HG02623 (cell line): ENCODE measurements at regions not wholly inside any gene's neighbourhood (a gene's known extent, or its start where the extent isn't known, plus 50 kb on each side); places are given as distances from the start of the nearest gene placed in this dataset.
"Not testable (repeated sequence)": the region's sequence is repeated elsewhere in the genome, so short reads cannot be mapped to it uniquely, and the experiment has no call there.

ENCODE experiments used
- ATAC-seq: cut with Tn5 transposase; IDR thresholded peaks from one replicate; pipeline ENCODE4 v1.9.1; 2021; ENCODE audit warnings: moderate library complexity; ENCODE audit not compliant: unreplicated experiment

DNA sequence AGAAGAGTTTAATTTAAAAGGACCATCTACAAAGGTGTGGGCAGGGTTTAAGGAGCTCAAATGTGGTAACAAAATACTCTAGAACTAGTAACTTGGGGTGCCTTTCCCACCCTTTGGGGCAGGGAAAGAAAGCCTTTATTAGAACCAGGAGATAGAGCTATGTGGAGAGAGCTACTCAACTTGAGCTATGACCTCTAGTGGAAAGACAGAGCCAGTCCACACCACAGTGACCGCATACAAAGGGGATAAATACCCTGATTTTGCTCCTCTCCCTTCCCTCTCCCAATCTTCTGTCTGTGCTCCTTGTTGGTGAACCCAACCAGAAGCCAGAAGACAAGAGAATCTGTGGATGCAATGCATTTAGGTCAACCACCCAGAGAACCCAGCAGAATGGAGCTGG, 54.4 kb upstream of the JAK1 start:
- no peak for ATAC-seq

GRCh38 chr1:65021795-65022194, 55.4 kb upstream of the JAK1 start:
- no peak for ATAC-seq

GRCh38 chr1:65022216-65022615, 55.9 kb upstream of the JAK1 start:
- no peak for ATAC-seq

DNA sequence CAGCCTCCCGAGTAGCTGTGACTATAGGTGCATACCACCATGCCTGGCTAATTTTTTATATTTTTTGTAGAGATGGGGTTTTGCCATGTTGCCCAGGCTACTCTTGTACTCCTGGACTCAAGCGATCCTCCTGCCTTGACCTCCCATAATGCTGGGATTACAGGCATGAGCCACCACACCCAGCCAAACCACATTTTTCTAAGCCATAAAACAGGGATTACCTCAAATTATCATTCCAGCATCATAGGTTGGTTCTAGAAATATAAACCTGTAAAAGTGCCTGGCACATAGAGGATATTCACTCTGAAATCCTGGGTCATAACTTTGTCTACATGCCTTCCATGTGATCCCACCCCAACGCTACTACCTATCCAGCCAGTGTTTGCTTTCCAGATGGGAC, 59.4 kb upstream of the JAK1 start:
- ATAC-seq = no peak

- ATAC-seq = no peak
These were observed 59.9 kb upstream of the JAK1 start for GRCh38 chr1:65026235-65026634.

- no peak for ATAC-seq
These were observed 61.5 kb upstream of the JAK1 start for GRCh38 chr1:65027666-65028358.

DNA sequence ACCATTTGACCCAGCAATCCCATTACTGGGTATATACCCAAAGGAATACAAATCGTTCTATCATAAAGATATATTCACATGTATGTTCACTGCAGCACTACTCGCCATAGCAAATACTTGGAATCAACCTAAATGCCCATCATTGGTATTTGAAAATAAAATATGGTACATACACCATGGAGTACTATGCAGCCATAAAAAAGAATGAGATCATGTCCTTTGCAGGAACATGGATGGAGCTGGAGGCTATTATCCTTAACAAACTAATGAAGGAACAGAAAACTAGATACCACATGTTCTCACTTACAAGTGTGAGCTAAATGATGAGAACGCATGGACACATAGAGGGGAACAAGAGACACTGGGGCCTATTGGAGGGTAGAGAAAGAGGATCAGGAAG, 63.1 kb upstream of the JAK1 start:
- not testable (repeated sequence) for ATAC-seq

GRCh38 chr1:65034879-65035278, 68.5 kb upstream of the JAK1 start:
- not testable (repeated sequence) for ATAC-seq

- ATAC-seq = no peak
These were observed 70.3 kb upstream of the JAK1 start for GRCh38 chr1:65036570-65037051.

GRCh38 chr1:65039066-65039465, 72.7 kb upstream of the JAK1 start:
- ATAC-seq = no peak

DNA sequence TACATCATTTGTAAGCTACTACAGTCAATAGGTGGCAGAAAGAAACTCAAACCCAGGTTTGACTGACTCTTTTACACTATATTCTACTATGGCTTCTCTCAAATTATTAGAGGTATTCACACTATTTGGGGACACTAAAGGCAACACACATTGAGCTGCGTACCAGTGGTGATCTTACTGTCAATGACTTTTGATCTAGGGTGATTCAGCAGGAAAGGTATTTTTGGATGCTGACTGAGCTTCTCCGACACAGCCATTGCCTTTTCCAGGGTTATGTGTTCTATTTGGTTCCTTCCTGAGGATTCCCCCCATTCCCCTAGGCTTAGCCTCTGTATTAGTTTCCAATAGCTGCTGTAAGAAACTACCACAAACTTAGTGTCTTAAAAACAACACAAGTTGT, 73.2 kb upstream of the JAK1 start:
- no peak for ATAC-seq

- ATAC-seq = no peak
These were observed 76.1 kb upstream of the JAK1 start for GRCh38 chr1:65042467-65042866.

DNA sequence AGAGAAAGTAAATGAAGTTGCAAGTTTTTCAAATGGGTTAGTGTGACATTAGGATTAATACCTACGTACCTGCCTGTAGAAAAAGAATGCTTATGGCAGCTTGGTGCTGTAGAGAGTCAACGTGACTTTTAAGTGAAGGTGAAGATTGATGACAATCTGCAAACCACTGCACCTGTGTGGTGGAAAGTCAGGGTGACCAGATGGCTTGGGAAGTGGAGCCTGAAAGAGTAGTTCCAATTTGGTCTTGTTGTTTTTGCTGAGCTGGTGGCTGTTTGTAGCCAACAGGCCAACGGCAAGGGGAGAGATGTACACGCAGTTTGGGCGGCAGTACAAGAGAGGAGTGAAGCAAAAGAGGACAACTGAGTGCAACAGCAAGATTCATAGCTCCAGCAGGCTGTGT, 78.1 kb upstream of the JAK1 start:
- ATAC-seq = no peak

GRCh38 chr1:65045022-65045817, 78.9 kb upstream of the JAK1 start:
- ATAC-seq = no peak

DNA sequence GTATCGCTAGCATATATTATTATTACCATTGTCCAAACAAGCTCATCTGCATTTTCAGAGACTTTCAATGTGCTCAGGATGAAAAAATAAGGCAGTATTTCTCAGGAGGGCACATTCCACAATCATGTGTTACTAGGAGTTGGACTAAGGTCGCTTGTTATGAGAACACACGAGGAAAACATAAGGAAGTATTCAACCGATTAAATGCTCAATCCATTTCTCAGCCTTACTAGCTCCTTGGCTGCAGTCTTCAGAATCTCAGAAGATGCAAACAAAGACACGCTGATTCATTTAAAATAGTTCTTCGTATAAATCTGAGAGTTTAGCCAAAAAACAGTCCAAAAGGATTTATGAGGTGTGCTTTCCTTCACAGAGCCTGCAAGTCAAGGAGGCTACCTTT, 82.0 kb upstream of the JAK1 start:
- no peak for ATAC-seq

DNA sequence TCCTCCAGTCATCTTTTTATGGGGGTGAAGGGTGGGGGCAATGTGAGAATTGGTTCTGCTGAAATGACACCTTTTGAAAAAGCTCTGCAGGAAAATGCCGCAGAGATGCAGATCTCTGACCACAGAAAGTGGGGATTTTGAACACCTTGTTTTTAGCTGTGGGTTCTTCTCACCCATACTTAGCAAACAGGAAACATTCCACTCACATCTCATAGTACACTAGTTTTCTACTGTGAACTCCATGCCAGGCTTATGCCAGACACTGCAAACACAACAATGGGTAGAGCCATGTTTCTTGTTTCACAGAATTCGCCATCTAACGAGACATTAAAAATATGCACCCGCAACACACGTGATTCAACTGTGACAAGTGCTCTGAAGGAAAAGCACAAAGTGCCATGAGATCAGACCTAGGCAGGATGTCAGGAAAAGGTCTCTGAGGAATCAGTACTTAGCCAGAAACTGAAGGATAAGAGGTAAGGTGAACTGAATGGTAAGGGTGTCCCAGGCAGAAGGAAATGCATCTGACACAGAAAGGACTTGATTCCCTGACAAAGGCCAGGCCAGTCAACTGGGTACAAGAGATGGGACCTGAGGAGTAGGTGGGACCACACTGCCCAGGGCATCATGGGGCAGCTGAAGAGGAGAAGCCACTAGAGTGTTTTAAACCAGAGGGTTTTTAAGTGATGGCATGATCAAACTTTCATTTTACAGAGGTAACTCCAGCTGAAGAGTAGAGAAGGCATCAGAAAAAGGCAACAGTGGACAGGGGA, 83.8 kb upstream of the JAK1 start:
- no peak for ATAC-seq

- no peak for ATAC-seq
These were observed 84.4 kb upstream of the JAK1 start for GRCh38 chr1:65050735-65051134.

GRCh38 chr1:65054481-65054880, 88.1 kb upstream of the JAK1 start:
- no peak for ATAC-seq

- no peak for ATAC-seq
These were observed 89.4 kb upstream of the JAK1 start for GRCh38 chr1:65055747-65056146.

DNA sequence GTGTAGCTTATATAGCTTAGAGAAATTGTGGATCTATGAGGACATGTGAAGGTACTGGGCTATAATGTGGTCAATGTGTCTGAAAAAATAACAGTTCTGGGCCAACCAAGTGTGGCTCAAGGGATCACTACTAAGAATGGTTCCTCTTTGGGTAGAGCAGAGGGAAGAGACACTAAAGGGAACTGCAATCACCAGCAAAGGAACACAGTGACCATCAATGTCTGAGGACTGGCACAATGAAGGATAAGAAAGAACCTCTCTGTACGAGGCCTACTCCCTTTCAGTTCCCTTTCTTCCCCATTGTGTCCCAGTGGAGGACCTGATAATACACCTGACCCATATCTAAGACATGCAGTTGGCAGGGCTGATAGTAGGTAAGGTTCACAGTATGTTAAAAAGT, 89.9 kb upstream of the JAK1 start:
- ATAC-seq = no peak

GRCh38 chr1:65056866-65057265, 90.5 kb upstream of the JAK1 start:
- no peak for ATAC-seq
